Spleen (tissue), 11 donors: ENCODE measurements at regions not wholly inside any gene's neighbourhood (a gene's known extent, or its start where the extent isn't known, plus 50 kb on each side); places are given as distances from the start of the nearest gene placed in this dataset.

Source experiments
- DNase-seq: peaks from one replicate; pipeline ENCODE4 v3.0.0-alpha.2; 2020
- H3K27ac ChIP-seq, 8 donors: fragments of 200-600 bp; sonication (generic) in 7 of 8; 1 replicate in 4 of 8; 2 replicates in 4 of 8; pipeline versions ENCODE4 v1.5.0 to v1.8.0; 2016 to 2021; ENCODE audit warnings: inconsistent platforms in 4 of 8, mild to moderate bottlenecking in 4 of 8, moderate library complexity in 1 of 8
- H3K27me3 ChIP-seq, 7 donors: fragments of 200-600 bp; sonication (generic) in 6 of 7; replicated peaks in 1 of 7; 1 replicate in 4 of 7; 2 replicates in 3 of 7; pipeline versions ENCODE4 v1.5.0 to v1.8.0; 2016 to 2021; ENCODE audit warnings: inconsistent platforms in 3 of 7, mild to moderate bottlenecking in 1 of 7
- H3K36me3 ChIP-seq, 6 donors: fragments of 200-600 bp; sonication (generic) in 5 of 6; 1 replicate in 4 of 6; 2 replicates in 2 of 6; pipeline versions ENCODE4 v1.5.0 to v1.8.0; 2016 to 2021; ENCODE audit warnings: inconsistent platforms in 2 of 6
- H3K4me1 ChIP-seq, 6 donors: fragments of 200-600 bp; sonication (generic) in 5 of 6; 1 replicate in 3 of 6; 2 replicates in 3 of 6; pipeline versions ENCODE4 v1.5.0 to v1.8.0; 2016 to 2021; ENCODE audit warnings: inconsistent platforms in 3 of 6
- H3K4me3 ChIP-seq, 8 donors: fragments of 200-600 bp; sonication (generic) in 7 of 8; 1 replicate in 4 of 8; 2 replicates in 4 of 8; pipeline versions ENCODE4 v1.5.0 to v1.8.0; 2016 to 2021; ENCODE audit warnings: inconsistent platforms in 4 of 8, mild to moderate bottlenecking in 4 of 8, moderate library complexity in 2 of 8
- H3K9me3 ChIP-seq, 8 donors: fragments of 200-600 bp; sonication (generic) in 7 of 8; 1 replicate in 4 of 8; 2 replicates in 4 of 8; pipeline versions ENCODE4 v1.5.0 to v1.8.0; 2016 to 2021; ENCODE audit warnings: inconsistent platforms in 4 of 8
- POLR2A ChIP-seq, 3 donors: fragments of 450-650 bp; IDR thresholded peaks; one replicate each; pipeline ENCODE4 v1.5.1; 2017; ENCODE audit warnings: antibody characterized with exemption in 3 of 3, mild to moderate bottlenecking in 1 of 3
- POLR2AphosphoS5 ChIP-seq, 3 donors: sonication (generic); formaldehyde crosslinking; IDR thresholded peaks; one replicate each; pipeline ENCODE4 v1.5.1; 2017; ENCODE audit warnings: antibody characterized with exemption in 3 of 3
- WGBS, 5 donors: extraction: QIAGEN DNeasy Blood & Tissue Kit in 3 of 5; methylation state at CpG; one replicate each; pipeline versions ENCODE4 v1.1.5 to v1.1.7; 2013 to 2018; 5-methylcytosine and 5-hydroxymethylcytosine counted together
- intact Hi-C: fragments of 100-400 bp; cut with DNase I; formaldehyde crosslinking; loops from one replicate; pipeline ENCODE4 v1.15.0; 2023; ENCODE audit warnings: low total_unique reads
- TF ChIP-seq, protein P1 (sequence below), 11 experiments: fragments of 200-600 bp in 7 of 11; fragments of 450-650 bp in 4 of 11; sonication (generic) in 4 of 11; IDR thresholded peaks in 8 of 11; conservative IDR thresholded peaks in 3 of 11; 1 replicate in 7 of 11; 2 replicates in 4 of 11; pipeline versions ENCODE4 v1.4.0 to v1.8.0; 2016 to 2021; ENCODE audit warnings: antibody characterized with exemption in 11 of 11, inconsistent platforms in 4 of 11, mild to moderate bottlenecking in 1 of 11
- donor health status: healthy with polysubstance abuse.
- donor health status: DM: no; HTN: no; CAD: no; lungs with moderate emphysema.
- donor health status: DM: no; HTN: no; CAD: no.
- donor health status: Bipolar disorder and iron deficiency.
- donor health status: healthy.
- donor health status: DM: no; HTN: no; CAD: no.
- donor health status: DM: yes; HTN: yes; CAD: no.

DNA sequence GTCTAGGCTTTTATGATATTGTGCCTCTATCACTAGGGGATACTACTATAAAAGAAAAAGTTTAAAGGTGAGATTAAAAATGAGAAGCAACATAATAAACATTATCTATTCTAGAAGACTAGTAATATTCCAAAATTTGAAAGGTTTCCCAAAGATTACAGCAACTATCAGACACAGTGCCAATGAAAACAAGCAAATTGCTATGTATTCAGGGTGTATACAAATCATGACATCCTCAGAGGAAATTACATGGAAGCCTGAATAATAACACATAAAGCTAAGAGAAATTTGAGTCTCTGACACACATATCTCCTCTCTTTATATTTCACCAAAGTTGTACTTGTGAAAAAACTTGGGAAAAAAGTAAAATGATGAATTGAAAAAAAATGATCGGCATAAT, 327.0 kb downstream of the SEC23A start:
- no peak for DNase-seq
- TF ChIP-seq, protein P1, sequence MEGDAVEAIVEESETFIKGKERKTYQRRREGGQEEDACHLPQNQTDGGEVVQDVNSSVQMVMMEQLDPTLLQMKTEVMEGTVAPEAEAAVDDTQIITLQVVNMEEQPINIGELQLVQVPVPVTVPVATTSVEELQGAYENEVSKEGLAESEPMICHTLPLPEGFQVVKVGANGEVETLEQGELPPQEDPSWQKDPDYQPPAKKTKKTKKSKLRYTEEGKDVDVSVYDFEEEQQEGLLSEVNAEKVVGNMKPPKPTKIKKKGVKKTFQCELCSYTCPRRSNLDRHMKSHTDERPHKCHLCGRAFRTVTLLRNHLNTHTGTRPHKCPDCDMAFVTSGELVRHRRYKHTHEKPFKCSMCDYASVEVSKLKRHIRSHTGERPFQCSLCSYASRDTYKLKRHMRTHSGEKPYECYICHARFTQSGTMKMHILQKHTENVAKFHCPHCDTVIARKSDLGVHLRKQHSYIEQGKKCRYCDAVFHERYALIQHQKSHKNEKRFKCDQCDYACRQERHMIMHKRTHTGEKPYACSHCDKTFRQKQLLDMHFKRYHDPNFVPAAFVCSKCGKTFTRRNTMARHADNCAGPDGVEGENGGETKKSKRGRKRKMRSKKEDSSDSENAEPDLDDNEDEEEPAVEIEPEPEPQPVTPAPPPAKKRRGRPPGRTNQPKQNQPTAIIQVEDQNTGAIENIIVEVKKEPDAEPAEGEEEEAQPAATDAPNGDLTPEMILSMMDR (IDR thresholded peaks at IDR 0.05 in 8 of 11, conservative IDR thresholded peaks at IDR 0.05 in 3 of 11), result no peak
- TF ChIP-seq POLR2A (IDR thresholded peaks at IDR 0.05) (no peak), POLR2AphosphoS5 (IDR thresholded peaks at IDR 0.05) (no peak)

DNA sequence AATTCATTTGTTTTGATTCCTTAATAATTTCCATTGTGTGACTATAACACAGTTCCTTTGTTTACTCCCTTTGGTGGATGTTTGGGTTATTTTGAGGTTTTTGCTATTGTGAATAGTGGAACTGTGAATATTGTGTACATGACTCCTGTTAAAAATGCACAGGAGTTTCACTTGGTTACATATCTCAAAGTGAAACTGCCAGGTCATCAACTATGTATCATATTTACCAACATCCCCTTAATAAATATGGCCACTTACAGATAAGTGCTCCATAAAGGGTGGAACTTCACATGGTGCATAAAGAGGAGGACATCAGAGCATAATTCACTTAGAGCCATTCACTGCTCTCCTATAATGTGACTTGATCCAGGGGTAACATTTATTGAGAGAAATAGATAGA, 328.9 kb downstream of the SEC23A start:
- intact Hi-C loops, result no loop called here
- no peaks in the 10 kb centered on the region for H3K9me3 ChIP-seq
- H3K27ac ChIP-seq, result no peak overlapping the region
- no peaks in the 10 kb centered on the region for H3K27me3 ChIP-seq
- no peaks in the 10 kb centered on the region for H3K4me1 ChIP-seq
- no peak for DNase-seq
- TF ChIP-seq, protein P1 (IDR thresholded peaks at IDR 0.05 in 8 of 11, conservative IDR thresholded peaks at IDR 0.05 in 3 of 11), result no peak
- TF ChIP-seq POLR2AphosphoS5 (IDR thresholded peaks at IDR 0.05) (no peak), POLR2A (IDR thresholded peaks at IDR 0.05) (no peak)
- H3K36me3 ChIP-seq, result no peaks in the 10 kb centered on the region
- H3K4me3 ChIP-seq, result no peak overlapping the region

More for the DNA sequence above, 327.0 kb downstream of the SEC23A start:
- WGBS, 5 donors, result 90 to 100% (median 93%) methylated on average over 1 of the region's 1 CpG
- no peak overlapping the region for H3K4me3 ChIP-seq
- no peaks in the 10 kb centered on the region for H3K36me3 ChIP-seq
- intact Hi-C loops, result no loop called here
- no peaks in the 10 kb centered on the region for H3K9me3 ChIP-seq
- H3K4me1 ChIP-seq, result no peaks in the 10 kb centered on the region
- H3K27me3 ChIP-seq, result no peaks in the 10 kb centered on the region
- H3K27ac ChIP-seq, result no peak overlapping the region

DNA sequence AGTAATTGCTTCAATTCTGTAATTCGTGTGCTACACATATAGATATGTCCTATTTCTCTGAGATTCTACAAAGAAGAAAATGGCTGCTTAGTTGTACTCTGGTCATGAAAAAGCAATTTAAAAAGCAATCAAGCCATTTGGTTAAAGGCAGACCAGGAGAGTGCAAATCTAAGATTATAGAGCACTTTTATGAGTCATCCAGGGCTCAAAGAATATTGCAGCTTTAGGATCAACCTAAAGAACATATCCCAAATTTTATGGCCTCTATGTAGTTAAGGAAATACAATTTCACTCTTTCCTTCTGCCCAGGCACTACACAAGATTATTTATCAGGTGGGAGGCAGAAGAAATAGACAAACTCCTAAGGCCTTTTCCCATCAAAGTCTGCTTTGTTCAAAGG, 332.8 kb downstream of the SEC23A start:
- Histone ChIP-seq H3K27me3 (no peaks in the 10 kb centered on the region), H3K4me3 (no peak overlapping the region), H3K36me3 (no peaks in the 10 kb centered on the region), H3K27ac (no peak overlapping the region), H3K4me1 (no peaks in the 10 kb centered on the region), H3K9me3 (no peaks in the 10 kb centered on the region)
- intact Hi-C loops, result no loop called here
- 53 to 93% (median 79%) methylated on average over 1 of the region's 1 CpG for WGBS, 5 donors
- DNase-seq, result no peak
- no peak for TF ChIP-seq POLR2AphosphoS5 (IDR thresholded peaks at IDR 0.05)
- TF ChIP-seq POLR2A (IDR thresholded peaks at IDR 0.05), result no peak
- TF ChIP-seq, protein P1 (IDR thresholded peaks at IDR 0.05 in 8 of 11, conservative IDR thresholded peaks at IDR 0.05 in 3 of 11), result no peak

DNA sequence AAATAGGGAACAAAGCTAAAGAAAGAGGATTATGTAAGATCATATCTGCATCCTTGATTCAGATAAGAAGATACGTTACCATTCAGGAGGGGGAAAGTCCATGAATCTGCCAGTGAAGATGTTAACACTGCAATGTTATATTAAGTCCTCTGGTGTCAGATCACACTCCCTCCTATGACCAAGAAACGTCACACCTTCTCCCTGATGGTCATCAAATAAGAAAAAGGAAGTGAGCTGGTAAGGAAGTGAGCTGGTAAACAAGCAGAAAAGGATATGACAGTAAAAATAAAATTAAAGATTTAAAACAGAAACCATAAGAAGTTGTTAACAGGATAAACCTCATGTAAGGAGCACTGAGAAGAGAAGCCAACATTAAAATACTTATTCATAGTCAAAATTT, 340.2 kb downstream of the SEC23A start:
- WGBS, 5 donors, result 29 to 39% (median 37%) methylated on average over 2 of the region's 2 CpGs
- no peak for DNase-seq
- peaks cover 0 to 12% (median 0%) of the 10 kb centered on the region in 8 donors for H3K9me3 ChIP-seq
- no peaks in the 10 kb centered on the region for H3K27me3 ChIP-seq
- peak overlapping the region in 1 of 8 donors; percentile 24 for H3K4me3 ChIP-seq
- no peaks in the 10 kb centered on the region for H3K36me3 ChIP-seq
- no peaks in the 10 kb centered on the region for H3K4me1 ChIP-seq
- peak overlapping the region in 2 of 8 donors; percentile 33 to 58 for H3K27ac ChIP-seq
- TF ChIP-seq POLR2AphosphoS5 (IDR thresholded peaks at IDR 0.05) (no peak), POLR2A (IDR thresholded peaks at IDR 0.05) (no peak)
- TF ChIP-seq, protein P1 (IDR thresholded peaks at IDR 0.05 in 8 of 11, conservative IDR thresholded peaks at IDR 0.05 in 3 of 11), result no peak
- intact Hi-C loops, result no loop called here
